ENCODE measurements at regions not wholly inside any gene's neighbourhood (a gene's known extent, or its start where the extent isn't known, plus 50 kb on each side); places are given as distances from the start of the nearest gene placed in this dataset.

- TF ChIP-seq CTCF (conservative IDR thresholded peaks at IDR 0.05; ENCODE audit: control insufficient read depth, insufficient read depth, low read depth, low read length) = no peak
- no peak overlapping the region for H3K4me3 ChIP-seq (ENCODE audit: control insufficient read depth, low read depth, low read length)
- DNase-seq (ENCODE audit: low read depth) = no peak
Observed at GRCh38 chr9:2281031-2281802, 266.1 kb downstream of the SMARCA2 start.

GRCh38 chr9:2281803-2282185, 266.6 kb downstream of the SMARCA2 start:
- no peak for TF ChIP-seq CTCF (conservative IDR thresholded peaks at IDR 0.05; ENCODE audit: control insufficient read depth, insufficient read depth, low read depth, low read length)
- no peak for DNase-seq (ENCODE audit: low read depth)
- H3K4me3 ChIP-seq (ENCODE audit: control insufficient read depth, low read depth, low read length) = no peak overlapping the region

GRCh38 chr9:2284770-2285169, 269.6 kb downstream of the SMARCA2 start:
- no peak overlapping the region for H3K4me3 ChIP-seq (ENCODE audit: control insufficient read depth, low read depth, low read length)
- DNase-seq (ENCODE audit: low read depth) = no peak
- no peak for TF ChIP-seq CTCF (conservative IDR thresholded peaks at IDR 0.05; ENCODE audit: control insufficient read depth, insufficient read depth, low read depth, low read length)

GRCh38 chr9:2285416-2286332, 270.5 kb downstream of the SMARCA2 start:
- DNase-seq (ENCODE audit: low read depth) = no peak
- TF ChIP-seq CTCF (conservative IDR thresholded peaks at IDR 0.05; ENCODE audit: control insufficient read depth, insufficient read depth, low read depth, low read length) = no peak
- H3K4me3 ChIP-seq (ENCODE audit: control insufficient read depth, low read depth, low read length) = no peak overlapping the region

GRCh38 chr9:2286333-2286705, 271.2 kb downstream of the SMARCA2 start:
- TF ChIP-seq CTCF (conservative IDR thresholded peaks at IDR 0.05; ENCODE audit: control insufficient read depth, insufficient read depth, low read depth, low read length) = no peak
- DNase-seq (ENCODE audit: low read depth) = no peak
- H3K4me3 ChIP-seq (ENCODE audit: control insufficient read depth, low read depth, low read length) = no peak overlapping the region

- TF ChIP-seq CTCF (conservative IDR thresholded peaks at IDR 0.05; ENCODE audit: control insufficient read depth, insufficient read depth, low read depth, low read length) = no peak
- DNase-seq (ENCODE audit: low read depth) = no peak
- H3K4me3 ChIP-seq (ENCODE audit: control insufficient read depth, low read depth, low read length) = no peak overlapping the region
Observed at GRCh38 chr9:2286825-2287455, 271.8 kb downstream of the SMARCA2 start.
